ENCODE measurements at regions not wholly inside any gene's neighbourhood (a gene's known extent, or its start where the extent isn't known, plus 50 kb on each side); places are given as distances from the start of the nearest gene placed in this dataset.

DNA sequence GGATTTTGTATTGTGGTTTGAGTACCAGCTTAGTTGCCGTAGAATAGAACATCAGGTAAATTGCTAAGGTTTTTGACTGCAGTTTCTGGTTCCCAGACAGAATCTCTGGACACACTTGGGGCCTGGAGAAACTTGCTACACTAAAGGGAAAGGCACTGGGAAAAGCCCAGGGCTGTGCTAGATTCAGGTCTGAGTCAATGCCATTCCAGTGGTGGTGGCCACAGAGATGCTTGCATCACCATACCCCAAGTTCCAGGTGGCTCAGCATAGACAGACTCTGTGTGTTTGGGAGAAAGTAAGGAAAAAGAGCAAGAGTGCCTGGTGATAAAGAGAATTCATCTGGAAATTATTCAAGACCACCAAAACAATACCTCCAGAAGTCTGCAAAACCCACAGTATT lies 120.6 kb downstream of the HMHB1 start:
- H3K27ac Mint-ChIP-seq: no peak overlapping the region
- peaks cover 11% of the 10 kb centered on the region for H3K9me3 Mint-ChIP-seq
- H3K27me3 Mint-ChIP-seq: no peaks in the 10 kb centered on the region
- no peak overlapping the region for H3K4me3 Mint-ChIP-seq
- H3K36me3 Mint-ChIP-seq: peaks cover 4% of the 10 kb centered on the region
- peaks cover 5% of the 10 kb centered on the region for H3K4me1 Mint-ChIP-seq (ENCODE audit: unreplicated experiment)
- TF ChIP-seq, protein P1, sequence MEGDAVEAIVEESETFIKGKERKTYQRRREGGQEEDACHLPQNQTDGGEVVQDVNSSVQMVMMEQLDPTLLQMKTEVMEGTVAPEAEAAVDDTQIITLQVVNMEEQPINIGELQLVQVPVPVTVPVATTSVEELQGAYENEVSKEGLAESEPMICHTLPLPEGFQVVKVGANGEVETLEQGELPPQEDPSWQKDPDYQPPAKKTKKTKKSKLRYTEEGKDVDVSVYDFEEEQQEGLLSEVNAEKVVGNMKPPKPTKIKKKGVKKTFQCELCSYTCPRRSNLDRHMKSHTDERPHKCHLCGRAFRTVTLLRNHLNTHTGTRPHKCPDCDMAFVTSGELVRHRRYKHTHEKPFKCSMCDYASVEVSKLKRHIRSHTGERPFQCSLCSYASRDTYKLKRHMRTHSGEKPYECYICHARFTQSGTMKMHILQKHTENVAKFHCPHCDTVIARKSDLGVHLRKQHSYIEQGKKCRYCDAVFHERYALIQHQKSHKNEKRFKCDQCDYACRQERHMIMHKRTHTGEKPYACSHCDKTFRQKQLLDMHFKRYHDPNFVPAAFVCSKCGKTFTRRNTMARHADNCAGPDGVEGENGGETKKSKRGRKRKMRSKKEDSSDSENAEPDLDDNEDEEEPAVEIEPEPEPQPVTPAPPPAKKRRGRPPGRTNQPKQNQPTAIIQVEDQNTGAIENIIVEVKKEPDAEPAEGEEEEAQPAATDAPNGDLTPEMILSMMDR (conservative IDR thresholded peaks at IDR 0.05): no peak
- DNase-seq (ENCODE audit: extremely low spot score, unreplicated experiment): no peak

- no peak for DNase-seq (ENCODE audit: extremely low spot score, unreplicated experiment)
- TF ChIP-seq, protein P1 (conservative IDR thresholded peaks at IDR 0.05): no peak
- Mint-ChIP-seq H3K27me3 (no peaks in the 10 kb centered on the region), H3K36me3 (peaks cover 4% of the 10 kb centered on the region), H3K27ac (peak overlapping the region; percentile 62), H3K9me3 (peaks cover 11% of the 10 kb centered on the region), H3K4me1 (ENCODE audit: unreplicated experiment) (peaks cover 5% of the 10 kb centered on the region), H3K4me3 (no peak overlapping the region)
These were observed 121.5 kb downstream of the HMHB1 start for GRCh38 chr5:143933451-143933850.

- DNase-seq (ENCODE audit: extremely low spot score, unreplicated experiment): no peak
- Mint-ChIP-seq H3K4me3 (no peak overlapping the region), H3K4me1 (ENCODE audit: unreplicated experiment) (no peaks in the 10 kb centered on the region), H3K27me3 (no peaks in the 10 kb centered on the region), H3K36me3 (peaks cover 4% of the 10 kb centered on the region), H3K27ac (no peak overlapping the region), H3K9me3 (peaks cover 11% of the 10 kb centered on the region)
- TF ChIP-seq, protein P1 (conservative IDR thresholded peaks at IDR 0.05): no peak
These were observed 122.9 kb downstream of the HMHB1 start for GRCh38 chr5:143934821-143935220.

GRCh38 chr5:143938230-143938629 lies 126.3 kb downstream of the HMHB1 start:
- Mint-ChIP-seq H3K9me3 (peaks cover 11% of the 10 kb centered on the region), H3K36me3 (peaks cover 4% of the 10 kb centered on the region), H3K4me3 (no peak overlapping the region), H3K27ac (no peak overlapping the region), H3K4me1 (ENCODE audit: unreplicated experiment) (no peaks in the 10 kb centered on the region), H3K27me3 (no peaks in the 10 kb centered on the region)
- TF ChIP-seq, protein P1 (conservative IDR thresholded peaks at IDR 0.05): no peak
- DNase-seq (ENCODE audit: extremely low spot score, unreplicated experiment): no peak

- no peaks in the 10 kb centered on the region for H3K36me3 Mint-ChIP-seq
- H3K27ac Mint-ChIP-seq: no peak overlapping the region
- H3K27me3 Mint-ChIP-seq: peaks cover 2% of the 10 kb centered on the region
- H3K4me1 Mint-ChIP-seq (ENCODE audit: unreplicated experiment): no peaks in the 10 kb centered on the region
- DNase-seq (ENCODE audit: extremely low spot score, unreplicated experiment): no peak
- TF ChIP-seq, protein P1 (conservative IDR thresholded peaks at IDR 0.05): no peak
- peaks cover 20% of the 10 kb centered on the region for H3K9me3 Mint-ChIP-seq
- H3K4me3 Mint-ChIP-seq: no peak overlapping the region
These were observed 134.9 kb downstream of the HMHB1 start for GRCh38 chr5:143946837-143947236.

DNA sequence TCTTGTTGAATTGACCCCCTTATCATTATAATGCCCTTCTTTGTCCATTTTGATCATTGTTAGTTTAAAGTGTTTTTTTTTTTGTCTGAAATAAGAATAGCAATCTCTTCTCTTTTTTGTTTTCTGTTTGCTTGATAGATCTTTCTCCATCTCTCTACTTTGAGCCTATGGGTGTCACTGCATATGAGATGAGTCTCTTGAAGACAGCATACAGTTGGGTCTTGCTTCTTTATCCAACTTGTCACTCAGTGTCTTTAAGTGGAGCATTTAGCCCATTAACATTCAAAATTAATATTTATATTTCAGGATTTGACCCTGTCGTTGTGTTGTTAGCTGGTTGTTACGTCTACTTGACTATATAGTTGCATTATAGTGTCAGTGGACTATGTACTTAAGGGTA lies 135.4 kb downstream of the HMHB1 start:
- H3K27me3 Mint-ChIP-seq: peaks cover 2% of the 10 kb centered on the region
- peaks cover 20% of the 10 kb centered on the region for H3K9me3 Mint-ChIP-seq
- no peak for DNase-seq (ENCODE audit: extremely low spot score, unreplicated experiment)
- no peaks in the 10 kb centered on the region for H3K4me1 Mint-ChIP-seq (ENCODE audit: unreplicated experiment)
- no peaks in the 10 kb centered on the region for H3K36me3 Mint-ChIP-seq
- no peak overlapping the region for H3K27ac Mint-ChIP-seq
- H3K4me3 Mint-ChIP-seq: no peak overlapping the region
- TF ChIP-seq, protein P1 (conservative IDR thresholded peaks at IDR 0.05): no peak

All from type B pancreatic cell (in vitro differentiated cells).